Esophagus squamous epithelium (tissue), 4 donors: ENCODE measurements at regions not wholly inside any gene's neighbourhood (a gene's known extent, or its start where the extent isn't known, plus 50 kb on each side); places are given as distances from the start of the nearest gene placed in this dataset.

Experiments used
- CTCF ChIP-seq, 6 experiments: fragments of 450-650 bp in 4 of 6; fragments of 200-600 bp in 2 of 6; sonication (generic) in 2 of 6; IDR thresholded peaks; one replicate each; pipeline ENCODE4 v1.5.1; 2016 to 2019; ENCODE audit warnings: antibody characterized with exemption in 6 of 6, mild to moderate bottlenecking in 4 of 6, moderate library complexity in 4 of 6
- POLR2A ChIP-seq, 4 donors: fragments of 450-650 bp; IDR thresholded peaks; one replicate each; pipeline ENCODE4 v1.6.1; 2017; ENCODE audit warnings: antibody characterized with exemption in 4 of 4, mild to moderate bottlenecking in 4 of 4, moderate library complexity in 3 of 4

DNA sequence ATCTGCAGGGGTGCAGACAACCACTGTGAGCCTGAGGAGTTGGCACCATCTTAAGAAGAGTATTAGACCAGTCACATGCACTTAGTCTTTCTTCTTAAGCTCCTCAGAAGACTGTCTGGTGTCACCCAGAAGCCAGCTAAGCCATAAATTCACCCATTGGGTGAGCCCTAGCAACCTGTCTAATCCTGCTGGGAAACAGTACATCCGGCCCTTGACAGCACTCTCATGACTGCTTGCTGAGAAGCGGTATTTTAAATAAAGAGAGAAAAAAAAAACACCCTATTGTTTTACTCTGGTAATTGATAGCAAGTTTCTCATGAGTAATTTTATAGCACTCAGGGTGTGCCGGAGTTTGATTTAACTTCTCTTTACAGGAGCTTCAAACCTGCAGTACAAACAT is 134.7 kb downstream of the SOX9 start:
- TF ChIP-seq POLR2A (IDR thresholded peaks at IDR 0.05): no peak
- no peak for TF ChIP-seq CTCF (IDR thresholded peaks at IDR 0.05)
